ENCODE measurements at regions not wholly inside any gene's neighbourhood (a gene's known extent, or its start where the extent isn't known, plus 50 kb on each side); places are given as distances from the start of the nearest gene placed in this dataset.

DNA sequence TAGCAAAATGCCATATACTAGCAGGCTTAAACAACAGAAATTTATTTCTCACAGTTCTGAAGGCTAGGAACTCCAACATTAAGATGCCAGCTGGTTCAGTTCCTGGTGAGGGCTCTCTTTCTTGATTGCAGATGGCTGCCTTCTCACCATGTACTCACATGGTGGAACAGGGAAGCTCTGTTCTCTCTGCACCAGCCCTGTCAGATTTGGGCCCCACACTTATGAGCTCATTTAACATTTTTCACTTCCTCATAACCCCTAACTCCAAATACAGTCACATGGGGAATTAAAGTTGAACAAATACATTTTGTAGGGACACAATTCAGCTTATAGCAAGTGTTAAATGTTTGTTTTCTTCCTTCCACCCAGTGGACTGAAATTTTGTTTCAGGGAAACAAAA, 218.6 kb upstream of the TAC1 start:
- peaks cover 15% of the 10 kb centered on the region for H3K9me3 Mint-ChIP-seq
- no peaks in the 10 kb centered on the region for H3K36me3 Mint-ChIP-seq (ENCODE audit: low read depth)
- H3K27ac Mint-ChIP-seq: no peak overlapping the region
- no peaks in the 10 kb centered on the region for H3K4me1 Mint-ChIP-seq (ENCODE audit: low read depth)
- no peaks in the 10 kb centered on the region for H3K27me3 Mint-ChIP-seq
- intact Hi-C loops (cut with micrococcal nuclease): no loop called here
- no peak overlapping the region for H3K4me3 Mint-ChIP-seq

- Mint-ChIP-seq H3K4me3 (no peak overlapping the region), H3K9me3 (peaks cover 31% of the 10 kb centered on the region), H3K27me3 (no peaks in the 10 kb centered on the region), H3K27ac (no peak overlapping the region), H3K4me1 (ENCODE audit: low read depth) (no peaks in the 10 kb centered on the region), H3K36me3 (ENCODE audit: low read depth) (no peaks in the 10 kb centered on the region)
- intact Hi-C loops (cut with micrococcal nuclease): no loop called here
Measured at GRCh38 chr7:97541188-97541587, 190.7 kb upstream of the TAC1 start.

DNA sequence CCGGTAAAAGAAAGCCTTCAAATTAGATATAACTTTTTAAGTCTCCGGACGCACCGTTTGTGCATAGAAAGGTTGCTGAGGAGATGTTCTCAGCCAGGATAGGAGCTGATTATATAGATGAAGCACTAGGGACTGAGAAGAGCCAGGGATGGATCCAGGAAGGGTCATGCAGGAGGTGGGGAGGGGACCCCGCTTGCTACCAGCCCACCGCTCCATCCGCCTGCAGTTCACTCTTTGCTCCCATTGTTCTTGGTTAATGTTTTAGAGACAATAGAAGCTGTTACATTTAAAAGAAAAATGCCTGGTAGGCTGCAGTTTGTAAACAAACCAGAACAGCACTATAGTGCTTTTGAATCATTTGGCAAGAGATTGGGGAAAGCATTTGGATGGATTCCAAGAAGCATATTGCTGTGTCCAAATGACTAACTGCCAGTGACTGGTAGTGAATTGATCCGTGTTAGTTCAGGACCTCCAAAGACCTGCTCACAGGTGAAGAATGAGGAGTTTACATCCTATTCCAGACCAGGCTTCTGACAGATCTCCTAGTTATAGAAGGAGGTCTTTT, 175.9 kb upstream of the TAC1 start:
- Mint-ChIP-seq H3K36me3 (ENCODE audit: low read depth) (no peaks in the 10 kb centered on the region), H3K27ac (no peak overlapping the region), H3K9me3 (peaks cover 34% of the 10 kb centered on the region), H3K4me1 (ENCODE audit: low read depth) (no peaks in the 10 kb centered on the region), H3K27me3 (no peaks in the 10 kb centered on the region), H3K4me3 (no peak overlapping the region)
- intact Hi-C loops (cut with micrococcal nuclease): no loop called here

GRCh38 chr7:97565665-97566064, 166.2 kb upstream of the TAC1 start:
- intact Hi-C loops (cut with micrococcal nuclease): no loop called here
- no peaks in the 10 kb centered on the region for H3K4me1 Mint-ChIP-seq (ENCODE audit: low read depth)
- peaks cover 13% of the 10 kb centered on the region for H3K9me3 Mint-ChIP-seq
- H3K4me3 Mint-ChIP-seq: no peak overlapping the region
- H3K27ac Mint-ChIP-seq: no peak overlapping the region
- H3K27me3 Mint-ChIP-seq: no peaks in the 10 kb centered on the region
- H3K36me3 Mint-ChIP-seq (ENCODE audit: low read depth): no peaks in the 10 kb centered on the region

DNA sequence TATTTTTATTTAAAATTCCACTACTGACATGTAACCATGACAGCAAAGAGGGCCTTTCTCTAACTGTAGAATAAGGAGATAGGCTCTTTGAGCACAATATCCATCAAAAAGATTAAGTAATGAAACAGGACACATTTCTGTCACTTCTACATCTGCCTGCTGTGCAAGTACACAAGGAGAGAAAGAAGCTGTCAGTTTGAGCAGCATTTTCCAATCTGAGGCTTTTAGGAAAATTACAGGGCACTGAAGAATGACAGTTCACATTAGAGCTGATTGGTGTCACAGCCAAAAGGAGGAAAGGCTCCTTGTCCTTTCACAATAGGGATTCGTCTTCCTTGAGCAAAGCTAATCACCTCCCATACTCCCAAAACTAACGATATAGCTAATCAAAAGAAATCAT, 158.8 kb upstream of the TAC1 start:
- Mint-ChIP-seq H3K27ac (no peak overlapping the region), H3K4me1 (ENCODE audit: low read depth) (no peaks in the 10 kb centered on the region)
- intact Hi-C loops (cut with micrococcal nuclease): no loop called here

DNA sequence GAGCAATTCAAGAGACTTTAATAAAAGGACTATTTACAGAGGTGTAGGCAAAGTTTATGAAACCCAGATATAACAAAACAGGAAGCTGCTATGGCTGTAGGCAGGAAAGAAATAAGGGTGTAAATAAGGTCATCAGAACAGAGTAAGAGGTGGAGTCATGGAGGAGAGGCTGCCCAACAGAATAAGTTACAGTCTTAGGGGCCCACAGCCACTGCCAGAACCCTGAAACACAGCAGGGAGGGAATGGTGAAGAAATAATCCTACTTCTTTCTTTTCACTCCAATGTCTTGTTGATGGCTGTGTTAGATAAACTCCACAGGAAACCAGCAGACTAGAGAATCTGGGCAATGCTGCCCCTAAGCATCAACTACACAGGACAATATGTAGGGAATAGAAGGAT, 155.8 kb upstream of the TAC1 start:
- Mint-ChIP-seq H3K36me3 (ENCODE audit: low read depth) (no peaks in the 10 kb centered on the region), H3K27ac (no peak overlapping the region), H3K4me3 (no peak overlapping the region), H3K27me3 (no peaks in the 10 kb centered on the region), H3K9me3 (peaks cover 7% of the 10 kb centered on the region), H3K4me1 (ENCODE audit: low read depth) (no peaks in the 10 kb centered on the region)
- intact Hi-C loops (cut with micrococcal nuclease): no loop called here

More for the DNA sequence above, 158.8 kb upstream of the TAC1 start:
- Mint-ChIP-seq H3K36me3 (ENCODE audit: low read depth) (no peaks in the 10 kb centered on the region), H3K9me3 (no peaks in the 10 kb centered on the region), H3K4me3 (no peak overlapping the region), H3K27me3 (no peaks in the 10 kb centered on the region)

DNA sequence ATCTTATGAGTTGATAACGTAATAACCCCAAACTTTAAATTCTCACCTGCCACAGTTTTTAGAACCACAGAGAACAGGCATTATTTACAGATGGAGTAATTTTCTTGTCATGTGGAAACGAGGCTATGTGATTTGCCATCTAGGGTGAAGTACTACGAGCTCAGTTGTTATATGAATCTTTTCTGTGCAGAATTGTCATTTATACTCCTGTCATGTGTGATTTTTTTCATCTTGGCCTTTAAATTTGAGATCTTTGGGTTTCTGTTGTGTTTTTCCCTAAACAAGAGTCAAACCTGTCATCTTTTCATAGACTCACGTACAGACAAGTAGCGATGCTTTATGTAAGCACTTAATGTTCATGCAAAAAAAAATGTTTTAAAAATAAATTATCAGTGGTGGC, 153.7 kb upstream of the TAC1 start:
- intact Hi-C loops (cut with micrococcal nuclease): no loop called here
- Mint-ChIP-seq H3K9me3 (peaks cover 29% of the 10 kb centered on the region), H3K36me3 (ENCODE audit: low read depth) (no peaks in the 10 kb centered on the region), H3K4me1 (ENCODE audit: low read depth) (no peaks in the 10 kb centered on the region), H3K27me3 (no peaks in the 10 kb centered on the region), H3K27ac (no peak overlapping the region), H3K4me3 (no peak overlapping the region)

GRCh38 chr7:97580205-97580604, 151.7 kb upstream of the TAC1 start:
- peaks cover 39% of the 10 kb centered on the region for H3K9me3 Mint-ChIP-seq
- no peaks in the 10 kb centered on the region for H3K4me1 Mint-ChIP-seq (ENCODE audit: low read depth)
- H3K27ac Mint-ChIP-seq: no peak overlapping the region
- H3K36me3 Mint-ChIP-seq (ENCODE audit: low read depth): no peaks in the 10 kb centered on the region
- H3K4me3 Mint-ChIP-seq: no peak overlapping the region
- H3K27me3 Mint-ChIP-seq: no peaks in the 10 kb centered on the region
- intact Hi-C loops (cut with micrococcal nuclease): no loop called here

DNA sequence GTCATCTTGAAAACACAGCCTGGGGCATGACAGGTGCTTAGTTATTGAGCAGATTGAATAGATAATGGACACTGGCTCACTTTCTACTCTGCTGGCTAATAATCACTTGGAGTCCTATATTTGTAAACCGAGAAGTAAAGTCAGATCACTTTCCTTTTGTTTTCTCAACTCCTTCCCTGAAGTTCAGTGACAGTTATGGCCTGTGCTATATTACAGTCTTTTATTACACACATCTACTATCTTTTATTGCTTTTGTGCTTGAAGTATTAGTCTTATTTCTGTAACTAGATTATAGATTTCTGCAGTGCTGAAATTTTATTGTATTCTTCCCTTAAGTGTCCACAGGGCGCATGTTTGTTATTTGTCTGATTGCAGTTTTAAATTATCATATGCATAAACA, 136.4 kb upstream of the TAC1 start:
- Mint-ChIP-seq H3K36me3 (ENCODE audit: low read depth) (no peaks in the 10 kb centered on the region), H3K27ac (no peak overlapping the region), H3K4me3 (no peak overlapping the region), H3K27me3 (no peaks in the 10 kb centered on the region), H3K4me1 (ENCODE audit: low read depth) (no peaks in the 10 kb centered on the region), H3K9me3 (peaks cover 33% of the 10 kb centered on the region)
- intact Hi-C loops (cut with micrococcal nuclease): no loop called here

- peaks cover 16% of the 10 kb centered on the region for H3K9me3 Mint-ChIP-seq
- intact Hi-C loops (cut with micrococcal nuclease): no loop called here
- no peak overlapping the region for H3K4me3 Mint-ChIP-seq
- no peak overlapping the region for H3K27ac Mint-ChIP-seq
- H3K4me1 Mint-ChIP-seq (ENCODE audit: low read depth): no peaks in the 10 kb centered on the region
- H3K27me3 Mint-ChIP-seq: no peaks in the 10 kb centered on the region
- no peaks in the 10 kb centered on the region for H3K36me3 Mint-ChIP-seq (ENCODE audit: low read depth)
Measured at GRCh38 chr7:97601931-97602457, 129.9 kb upstream of the TAC1 start.

DNA sequence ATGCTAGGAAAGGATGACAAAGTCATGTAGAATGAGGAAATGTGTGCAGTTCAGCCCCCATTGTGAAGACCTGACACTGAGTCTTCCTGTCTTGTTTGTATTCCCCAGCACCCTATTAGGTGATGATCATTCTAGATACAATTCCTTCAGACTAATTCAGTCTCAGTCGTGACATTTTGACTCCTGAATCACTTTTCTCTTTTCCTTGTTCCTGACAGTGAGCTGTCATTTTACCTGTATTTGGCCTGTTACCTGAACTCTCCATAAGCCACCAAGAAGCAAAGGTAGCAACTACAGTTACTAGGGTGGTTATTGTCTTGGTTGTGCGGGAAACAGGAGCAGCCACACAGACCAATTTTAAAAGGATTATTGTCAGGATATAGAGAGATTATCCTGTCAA, 111.4 kb upstream of the TAC1 start:
- Mint-ChIP-seq H3K4me3 (no peak overlapping the region), H3K36me3 (ENCODE audit: low read depth) (no peaks in the 10 kb centered on the region), H3K27ac (no peak overlapping the region), H3K4me1 (ENCODE audit: low read depth) (no peaks in the 10 kb centered on the region), H3K9me3 (peaks cover 6% of the 10 kb centered on the region), H3K27me3 (no peaks in the 10 kb centered on the region)
- intact Hi-C loops (cut with micrococcal nuclease): no loop called here

- H3K27me3 Mint-ChIP-seq: no peaks in the 10 kb centered on the region
- no peaks in the 10 kb centered on the region for H3K4me1 Mint-ChIP-seq (ENCODE audit: low read depth)
- no peaks in the 10 kb centered on the region for H3K36me3 Mint-ChIP-seq (ENCODE audit: low read depth)
- intact Hi-C loops (cut with micrococcal nuclease): no loop called here
- peaks cover 30% of the 10 kb centered on the region for H3K9me3 Mint-ChIP-seq
- H3K4me3 Mint-ChIP-seq: no peak overlapping the region
- no peak overlapping the region for H3K27ac Mint-ChIP-seq
Measured at GRCh38 chr7:97623333-97623732, 108.6 kb upstream of the TAC1 start.

DNA sequence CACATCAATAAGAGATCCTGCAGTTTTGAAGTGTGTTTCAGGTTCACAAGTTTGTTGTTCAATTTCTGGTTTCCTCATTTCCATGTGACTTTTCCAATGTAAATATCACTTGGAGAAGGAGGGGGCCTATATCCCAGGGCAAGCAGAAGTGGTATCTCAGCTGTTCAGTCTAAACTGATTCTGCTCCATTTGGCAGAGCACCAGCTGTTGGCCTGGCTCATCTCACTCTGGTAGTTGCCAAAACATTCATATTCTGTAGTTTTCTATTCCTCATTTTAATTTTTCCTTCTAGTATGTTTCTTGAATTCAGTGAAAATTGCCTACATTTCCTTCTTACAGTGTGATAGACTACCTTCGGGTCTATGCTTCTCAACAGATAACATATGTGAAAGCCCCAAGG, 101.8 kb upstream of the TAC1 start:
- H3K27me3 Mint-ChIP-seq: no peaks in the 10 kb centered on the region
- no peaks in the 10 kb centered on the region for H3K36me3 Mint-ChIP-seq (ENCODE audit: low read depth)
- H3K27ac Mint-ChIP-seq: no peak overlapping the region
- H3K4me3 Mint-ChIP-seq: no peak overlapping the region
- no peaks in the 10 kb centered on the region for H3K4me1 Mint-ChIP-seq (ENCODE audit: low read depth)
- peaks cover 31% of the 10 kb centered on the region for H3K9me3 Mint-ChIP-seq
- intact Hi-C loops (cut with micrococcal nuclease): no loop called here

- Mint-ChIP-seq H3K9me3 (no peaks in the 10 kb centered on the region), H3K27me3 (no peaks in the 10 kb centered on the region), H3K36me3 (ENCODE audit: low read depth) (no peaks in the 10 kb centered on the region), H3K4me1 (ENCODE audit: low read depth) (no peaks in the 10 kb centered on the region), H3K4me3 (no peak overlapping the region), H3K27ac (no peak overlapping the region)
- intact Hi-C loops (cut with micrococcal nuclease): no loop called here
Measured at GRCh38 chr7:97635622-97636021, 96.3 kb upstream of the TAC1 start.

- Mint-ChIP-seq H3K36me3 (ENCODE audit: low read depth) (no peaks in the 10 kb centered on the region), H3K27ac (no peak overlapping the region), H3K4me3 (no peak overlapping the region), H3K9me3 (peaks cover 4% of the 10 kb centered on the region), H3K27me3 (no peaks in the 10 kb centered on the region), H3K4me1 (ENCODE audit: low read depth) (no peaks in the 10 kb centered on the region)
- intact Hi-C loops (cut with micrococcal nuclease): no loop called here
Measured at GRCh38 chr7:97639036-97639435, 92.8 kb upstream of the TAC1 start.
